Type B pancreatic cell (in vitro differentiated cells): ENCODE measurements at regions not wholly inside any gene's neighbourhood (a gene's known extent, or its start where the extent isn't known, plus 50 kb on each side); places are given as distances from the start of the nearest gene placed in this dataset.
"Not testable (repeated sequence)": the region's sequence is repeated elsewhere in the genome, so short reads cannot be mapped to it uniquely, and the experiment has no call there.

Experiments used
- DNase-seq: peaks from one replicate; pipeline ENCODE4 v3.0.0; 2021; ENCODE audit warnings: mixed read lengths; ENCODE audit not compliant: unreplicated experiment; ENCODE audit errors: extremely low spot score
- H3K27ac Mint-ChIP-seq: 2 replicates; pipeline ENCODE4 v1.8.0; 2021; ENCODE audit warnings: mild to moderate bottlenecking, mixed read lengths
- H3K27me3 Mint-ChIP-seq: 2 replicates; pipeline ENCODE4 v1.8.0; 2021; ENCODE audit warnings: mixed read lengths
- H3K36me3 Mint-ChIP-seq: 2 replicates; pipeline ENCODE4 v1.8.0; 2021; ENCODE audit warnings: mixed read lengths
- H3K4me1 Mint-ChIP-seq: one replicate; pipeline ENCODE4 v1.8.0; 2021; ENCODE audit warnings: mixed read lengths; ENCODE audit not compliant: unreplicated experiment
- H3K4me3 Mint-ChIP-seq: 2 replicates; pipeline ENCODE4 v1.8.0; 2021; ENCODE audit warnings: mild to moderate bottlenecking, mixed read lengths
- H3K9me3 Mint-ChIP-seq: 2 replicates; pipeline ENCODE4 v1.8.0; 2021; ENCODE audit warnings: mixed read lengths
- CTCF ChIP-seq: fragments of 200-600 bp; sonication (generic); conservative IDR thresholded peaks from 2 replicates; pipeline ENCODE4 v1.5.0; 2021; ENCODE audit warnings: antibody characterized with exemption, mild to moderate bottlenecking

GRCh38 chr22:48070083-48070482 is 1307.6 kb downstream of the TBC1D22A start:
- no peaks in the 10 kb centered on the region for H3K36me3 Mint-ChIP-seq
- H3K4me3 Mint-ChIP-seq: no peak overlapping the region
- DNase-seq: no peak

GRCh38 chr22:48069256-48069655 is 1306.8 kb downstream of the TBC1D22A start:
- DNase-seq: no peak
- Mint-ChIP-seq H3K27ac (no peak overlapping the region), H3K27me3 (peaks cover 20% of the 10 kb centered on the region), H3K4me3 (no peak overlapping the region), H3K4me1 (no peaks in the 10 kb centered on the region), H3K36me3 (no peaks in the 10 kb centered on the region), H3K9me3 (no peaks in the 10 kb centered on the region)
- TF ChIP-seq CTCF: no peak

More at GRCh38 chr22:48070083-48070482, 1307.6 kb downstream of the TBC1D22A start:
- Mint-ChIP-seq H3K4me1 (no peaks in the 10 kb centered on the region), H3K27me3 (peaks cover 22% of the 10 kb centered on the region), H3K27ac (no peak overlapping the region), H3K9me3 (no peaks in the 10 kb centered on the region)
- TF ChIP-seq CTCF: no peak

- Mint-ChIP-seq H3K36me3 (no peaks in the 10 kb centered on the region), H3K4me1 (no peaks in the 10 kb centered on the region), H3K4me3 (no peak overlapping the region), H3K27me3 (peaks cover 14% of the 10 kb centered on the region), H3K9me3 (no peaks in the 10 kb centered on the region), H3K27ac (no peak overlapping the region)
- TF ChIP-seq CTCF: no peak
- DNase-seq: no peak
These were observed 1306.0 kb downstream of the TBC1D22A start for GRCh38 chr22:48068323-48068885.

- no peak for TF ChIP-seq CTCF
- H3K9me3 Mint-ChIP-seq: no peaks in the 10 kb centered on the region
- H3K4me3 Mint-ChIP-seq: no peak overlapping the region
- no peak for DNase-seq
- H3K4me1 Mint-ChIP-seq: no peaks in the 10 kb centered on the region
- no peak overlapping the region for H3K27ac Mint-ChIP-seq
- no peaks in the 10 kb centered on the region for H3K36me3 Mint-ChIP-seq
- H3K27me3 Mint-ChIP-seq: peaks cover 21% of the 10 kb centered on the region
These were observed 1303.4 kb downstream of the TBC1D22A start for GRCh38 chr22:48065892-48066291.

GRCh38 chr22:48061726-48062125 is 1299.3 kb downstream of the TBC1D22A start:
- Mint-ChIP-seq H3K27me3 (peaks cover 35% of the 10 kb centered on the region), H3K27ac (no peak overlapping the region), H3K9me3 (no peaks in the 10 kb centered on the region), H3K36me3 (no peaks in the 10 kb centered on the region), H3K4me1 (no peaks in the 10 kb centered on the region), H3K4me3 (no peak overlapping the region)
- TF ChIP-seq CTCF: no peak
- no peak for DNase-seq

- Mint-ChIP-seq H3K27ac (no peak overlapping the region), H3K4me3 (no peak overlapping the region), H3K9me3 (no peaks in the 10 kb centered on the region), H3K4me1 (no peaks in the 10 kb centered on the region), H3K27me3 (peaks cover 35% of the 10 kb centered on the region), H3K36me3 (no peaks in the 10 kb centered on the region)
- no peak for DNase-seq
- no peak for TF ChIP-seq CTCF
These were observed 1297.8 kb downstream of the TBC1D22A start for GRCh38 chr22:48060266-48060665.

- H3K36me3 Mint-ChIP-seq, H3K4me1 Mint-ChIP-seq, H3K9me3 Mint-ChIP-seq, DNase-seq, H3K4me3 Mint-ChIP-seq, H3K27ac Mint-ChIP-seq: not testable (repeated sequence)
- H3K27me3 Mint-ChIP-seq: peaks cover 30% of the 10 kb centered on the region
These were observed 1297.1 kb downstream of the TBC1D22A start for GRCh38 chr22:48059521-48059920.
